Pons (tissue), 1 donor: ENCODE measurements at regions not wholly inside any gene's neighbourhood (a gene's known extent, or its start where the extent isn't known, plus 50 kb on each side); places are given as distances from the start of the nearest gene placed in this dataset.
"Not testable (repeated sequence)": the region's sequence is repeated elsewhere in the genome, so short reads cannot be mapped to it uniquely, and the experiment has no call there.

ENCODE experiments used
- DNase-seq: peaks from one replicate; pipeline ENCODE4 v3.0.0-alpha.2; 2016; ENCODE audit warnings: low spot score

DNA sequence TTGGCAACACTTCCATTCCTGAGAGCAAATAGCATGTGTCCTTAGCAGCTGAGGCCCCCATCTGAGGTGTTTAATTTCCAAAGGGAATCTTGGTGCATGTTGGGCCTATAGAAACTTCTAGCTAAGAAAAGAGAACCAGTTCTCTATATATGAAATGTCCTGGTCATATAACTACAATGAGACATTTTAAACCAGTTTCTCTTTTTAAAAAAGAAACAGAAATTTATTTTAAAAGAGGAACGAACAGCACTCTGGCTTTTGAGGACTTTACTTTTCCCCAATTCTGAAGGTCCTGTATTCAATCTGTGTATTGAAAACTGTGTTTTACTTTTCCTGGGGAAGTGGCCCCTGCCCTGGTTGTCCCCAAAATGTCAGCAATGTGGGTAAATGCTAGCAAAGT is 94.0 kb upstream of the FOXN2 start:
- no peak for DNase-seq

- DNase-seq = no peak
These were observed 92.5 kb upstream of the FOXN2 start for GRCh38 chr2:48221846-48222516.

DNA sequence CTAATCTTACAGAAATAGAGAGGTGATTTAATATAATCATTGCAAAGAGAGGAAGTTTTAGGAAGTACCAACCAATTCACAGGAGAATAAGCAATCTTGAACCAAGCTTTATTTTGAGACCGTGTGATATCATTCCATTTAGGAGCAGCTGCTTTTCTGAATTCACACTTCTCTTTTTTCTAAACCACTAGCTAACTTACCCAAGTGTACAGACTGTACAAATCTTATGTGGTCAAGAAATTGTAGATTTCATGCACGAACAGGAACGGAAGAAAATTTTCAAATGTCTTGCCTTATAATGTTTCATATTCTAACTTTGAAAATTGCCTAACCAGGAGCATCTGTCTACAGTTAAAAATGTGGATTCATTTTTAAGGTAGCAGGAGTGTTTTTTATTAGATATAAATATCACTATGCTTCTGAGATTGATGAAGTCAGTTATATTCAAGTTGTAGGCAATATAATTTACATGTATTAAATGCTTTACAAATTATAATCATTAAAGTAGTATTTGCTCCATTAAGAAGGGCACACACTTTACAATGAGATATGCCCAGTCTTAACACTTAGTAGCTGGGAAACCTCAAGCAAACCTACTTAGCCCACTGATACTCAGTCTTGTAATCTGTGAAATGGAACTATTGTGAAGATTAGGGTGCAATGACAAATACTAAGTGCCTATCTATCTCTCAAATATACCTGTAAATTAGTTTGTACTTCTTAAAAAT is 86.7 kb upstream of the FOXN2 start:
- DNase-seq = peak; percentile 43

- no peak for DNase-seq
These were observed 86.2 kb upstream of the FOXN2 start for GRCh38 chr2:48228345-48228684.

GRCh38 chr2:48229063-48229462 is 85.4 kb upstream of the FOXN2 start:
- no peak for DNase-seq

DNA sequence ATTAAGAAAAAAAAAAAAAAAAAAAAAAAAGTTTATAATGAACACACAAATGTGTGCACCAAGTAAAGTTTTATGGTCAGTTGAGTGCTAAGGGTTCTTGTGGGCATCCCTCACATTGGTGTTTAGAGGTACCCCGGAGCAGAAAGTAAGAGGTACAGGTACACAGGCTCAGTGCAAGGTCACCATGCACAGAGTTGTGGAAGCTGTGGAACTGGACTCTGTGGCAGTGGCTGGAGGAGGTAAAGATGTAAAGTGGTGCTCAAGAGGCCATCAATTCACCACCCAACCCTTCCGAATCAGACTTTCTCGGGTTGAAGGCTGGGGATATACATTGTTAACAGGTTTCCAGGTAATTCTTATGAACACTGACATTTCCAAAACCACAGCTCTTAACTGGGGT is 83.6 kb upstream of the FOXN2 start:
- no peak for DNase-seq

- DNase-seq = no peak
These were observed 82.1 kb upstream of the FOXN2 start for GRCh38 chr2:48232351-48232750.

- DNase-seq = no peak
These were observed 81.5 kb upstream of the FOXN2 start for GRCh38 chr2:48233005-48233404.

GRCh38 chr2:48233824-48234223 is 80.7 kb upstream of the FOXN2 start:
- DNase-seq = not testable (repeated sequence)

DNA sequence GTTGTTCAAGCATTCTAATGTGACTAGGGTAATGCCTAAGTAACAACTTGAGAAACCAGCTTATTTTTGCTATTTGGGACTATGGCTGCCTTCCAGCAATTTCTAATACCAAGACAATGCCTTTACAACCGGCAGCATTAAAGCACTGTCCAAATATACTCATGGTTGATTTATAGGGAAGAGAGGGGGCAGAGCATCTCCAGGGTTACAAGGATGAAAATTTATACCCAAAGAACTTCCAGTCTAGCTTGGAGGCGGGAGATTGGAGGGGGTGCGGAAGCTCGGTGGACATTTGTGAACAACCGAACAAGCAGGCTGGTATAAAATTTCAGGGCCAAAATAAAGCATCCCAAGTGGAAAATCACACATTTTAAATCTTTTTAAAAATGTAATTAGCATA is 79.4 kb upstream of the FOXN2 start:
- no peak for DNase-seq

GRCh38 chr2:48238381-48238780 is 76.1 kb upstream of the FOXN2 start:
- DNase-seq = no peak

- DNase-seq = no peak
These were observed 73.6 kb upstream of the FOXN2 start for GRCh38 chr2:48240912-48241311.

GRCh38 chr2:48247206-48247605 is 67.3 kb upstream of the FOXN2 start:
- DNase-seq = no peak

GRCh38 chr2:48248251-48248933 is 66.1 kb upstream of the FOXN2 start:
- peak; percentile 18 for DNase-seq

- DNase-seq = peak; percentile 25
These were observed 65.5 kb upstream of the FOXN2 start for GRCh38 chr2:48249025-48249424.

GRCh38 chr2:48249631-48250473 is 64.6 kb upstream of the FOXN2 start:
- no peak for DNase-seq

DNA sequence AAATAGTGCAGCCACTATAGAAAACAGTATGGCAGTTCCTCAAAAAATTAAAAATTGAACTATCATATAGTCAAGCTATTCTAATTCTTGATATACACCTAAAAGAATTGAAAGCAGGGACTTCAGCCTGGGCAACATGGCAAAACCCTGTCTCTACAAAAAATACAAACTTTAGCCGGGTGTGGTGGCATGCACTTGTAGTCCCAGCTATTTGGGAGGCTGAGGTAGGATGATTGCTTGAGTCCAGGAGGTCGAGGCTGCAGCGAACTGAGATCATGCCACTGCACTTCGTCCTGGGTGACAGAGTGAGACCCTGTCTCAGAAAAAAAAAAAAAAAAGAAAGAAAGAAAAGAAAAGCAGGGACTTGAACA is 64.0 kb upstream of the FOXN2 start:
- DNase-seq = no peak

- no peak for DNase-seq
These were observed 63.5 kb upstream of the FOXN2 start for GRCh38 chr2:48250943-48251342.

DNA sequence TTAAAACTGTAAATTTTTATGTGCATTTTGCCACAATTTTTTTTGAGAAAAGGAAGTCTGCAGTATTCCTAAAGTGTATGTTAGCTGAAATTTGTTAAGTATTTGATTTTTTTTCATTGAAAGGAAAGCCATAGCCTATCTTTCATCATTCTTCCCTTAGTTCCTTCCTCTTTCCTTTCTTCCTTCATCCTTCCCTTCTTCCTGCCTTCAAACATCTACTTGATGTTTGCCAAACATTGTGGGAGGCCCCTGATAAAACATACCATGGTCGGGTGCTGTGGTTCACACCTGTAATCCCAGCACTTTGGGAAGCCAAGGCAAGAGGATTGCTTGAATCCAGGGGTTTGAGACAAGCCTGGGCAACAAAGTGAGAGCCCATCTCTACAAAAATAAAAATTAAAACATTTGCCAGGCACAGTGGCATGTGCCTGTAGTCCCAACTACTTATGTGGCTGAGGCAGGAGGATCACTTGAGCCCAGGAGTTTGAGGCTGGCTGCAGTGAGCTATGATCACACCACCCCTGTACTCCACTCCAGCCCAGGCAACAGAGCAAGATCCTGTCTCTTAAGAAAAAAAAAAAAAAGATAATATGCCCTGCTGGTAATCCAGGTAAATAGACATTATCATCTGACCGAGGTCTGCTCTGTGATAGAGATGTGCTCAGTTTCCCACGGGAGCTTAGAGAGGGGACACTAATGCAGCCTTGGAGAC is 62.9 kb upstream of the FOXN2 start:
- DNase-seq = no peak

- DNase-seq = no peak
These were observed 61.2 kb upstream of the FOXN2 start for GRCh38 chr2:48253301-48253700.

GRCh38 chr2:48254839-48255238 is 59.6 kb upstream of the FOXN2 start:
- DNase-seq = no peak

DNA sequence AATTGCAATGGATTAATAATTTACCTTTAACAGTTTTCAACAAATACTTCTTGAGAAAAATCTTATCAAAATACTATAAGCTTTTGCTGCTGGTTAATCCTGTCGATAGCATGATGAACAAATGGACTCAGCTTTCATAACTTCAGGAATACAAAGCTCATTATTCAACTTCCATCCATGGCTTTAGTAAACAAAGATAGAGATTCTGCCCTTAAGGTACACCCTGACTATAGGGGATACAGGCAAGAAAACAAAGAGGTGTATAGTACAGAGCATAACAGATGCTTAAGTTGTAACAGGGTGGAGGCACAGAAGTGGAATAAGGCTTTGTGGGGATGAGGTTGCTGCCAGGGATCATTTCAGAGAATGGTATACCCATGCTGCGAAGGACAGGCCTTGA is 57.0 kb upstream of the FOXN2 start:
- DNase-seq = no peak
